Breast epithelium (tissue), 4 donors: ENCODE measurements at regions not wholly inside any gene's neighbourhood (a gene's known extent, or its start where the extent isn't known, plus 50 kb on each side); places are given as distances from the start of the nearest gene placed in this dataset.

ENCODE experiments used
- DNase-seq, 2 donors: peaks; one replicate each; pipeline ENCODE4 v3.0.0-alpha.2; 2019; ENCODE audit warnings: low spot score in 2 of 2
- H3K27ac ChIP-seq, 2 donors: fragments of 200-600 bp; sonication (generic) in 1 of 2; one replicate each; pipeline ENCODE4 v1.5.1; 2016 to 2019; ENCODE audit warnings: mild to moderate bottlenecking in 1 of 2
- H3K27me3 ChIP-seq, 2 donors: fragments of 200-600 bp; sonication (generic) in 1 of 2; one replicate each; pipeline versions ENCODE4 v1.5.1 to v1.6.0; 2017 to 2019; ENCODE audit warnings: control low read depth in 1 of 2, mild to moderate bottlenecking in 1 of 2
- H3K36me3 ChIP-seq: fragments of 200-600 bp; one replicate; pipeline ENCODE4 v1.5.1; 2019
- H3K4me1 ChIP-seq, 2 donors: fragments of 200-600 bp; sonication (generic); one replicate each; pipeline ENCODE4 v1.5.1; 2016 to 2019; ENCODE audit warnings: control low read depth in 1 of 2
- H3K4me3 ChIP-seq, 3 donors: fragments of 200-600 bp; sonication (generic); 1 replicate in 2 of 3; 2 replicates in 1 of 3; pipeline ENCODE4 v1.5.1; 2016 to 2019; ENCODE audit warnings: mild to moderate bottlenecking in 3 of 3, moderate library complexity in 2 of 3
- H3K9me3 ChIP-seq, 2 donors: fragments of 200-600 bp; sonication (generic) in 1 of 2; one replicate each; pipeline ENCODE4 v1.5.1; 2016 to 2019; ENCODE audit warnings: control low read depth in 1 of 2
- POLR2A ChIP-seq: fragments of 450-650 bp; IDR thresholded peaks from one replicate; pipeline ENCODE4 v1.6.1; 2016; ENCODE audit warnings: antibody characterized with exemption, mild to moderate bottlenecking, moderate library complexity
- POLR2AphosphoS5 ChIP-seq, 3 donors: sonication (generic); formaldehyde crosslinking; IDR thresholded peaks; one replicate each; pipeline ENCODE4 v1.6.1; 2017; ENCODE audit warnings: antibody characterized with exemption in 3 of 3
- intact Hi-C: fragments of 100-400 bp; cut with DNase I; formaldehyde crosslinking; loops from one replicate; pipeline ENCODE4 v1.15.1; 2023; ENCODE audit warnings: low total_unique reads
- TF ChIP-seq, protein P1 (sequence below), 3 donors: fragments of 450-650 bp; IDR thresholded peaks; one replicate each; pipeline ENCODE4 v1.5.1; 2016 to 2017; ENCODE audit warnings: antibody characterized with exemption in 3 of 3, mild to moderate bottlenecking in 3 of 3, moderate library complexity in 3 of 3

- intact Hi-C loops, result no loop called here
- TF ChIP-seq, protein P1, sequence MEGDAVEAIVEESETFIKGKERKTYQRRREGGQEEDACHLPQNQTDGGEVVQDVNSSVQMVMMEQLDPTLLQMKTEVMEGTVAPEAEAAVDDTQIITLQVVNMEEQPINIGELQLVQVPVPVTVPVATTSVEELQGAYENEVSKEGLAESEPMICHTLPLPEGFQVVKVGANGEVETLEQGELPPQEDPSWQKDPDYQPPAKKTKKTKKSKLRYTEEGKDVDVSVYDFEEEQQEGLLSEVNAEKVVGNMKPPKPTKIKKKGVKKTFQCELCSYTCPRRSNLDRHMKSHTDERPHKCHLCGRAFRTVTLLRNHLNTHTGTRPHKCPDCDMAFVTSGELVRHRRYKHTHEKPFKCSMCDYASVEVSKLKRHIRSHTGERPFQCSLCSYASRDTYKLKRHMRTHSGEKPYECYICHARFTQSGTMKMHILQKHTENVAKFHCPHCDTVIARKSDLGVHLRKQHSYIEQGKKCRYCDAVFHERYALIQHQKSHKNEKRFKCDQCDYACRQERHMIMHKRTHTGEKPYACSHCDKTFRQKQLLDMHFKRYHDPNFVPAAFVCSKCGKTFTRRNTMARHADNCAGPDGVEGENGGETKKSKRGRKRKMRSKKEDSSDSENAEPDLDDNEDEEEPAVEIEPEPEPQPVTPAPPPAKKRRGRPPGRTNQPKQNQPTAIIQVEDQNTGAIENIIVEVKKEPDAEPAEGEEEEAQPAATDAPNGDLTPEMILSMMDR (IDR thresholded peaks at IDR 0.05), result peak; percentile 56 to 77 (median 74)
- no peak for TF ChIP-seq POLR2A
- DNase-seq, result no peak
These were observed 204.1 kb upstream of the CIBAR2 start for GRCh38 chr16:85316321-85316919.

GRCh38 chr16:85316944-85317343 is 204.7 kb upstream of the CIBAR2 start:
- no peak overlapping the region for H3K4me3 ChIP-seq
- DNase-seq, result no peak
- no peak overlapping the region for H3K27ac ChIP-seq
- TF ChIP-seq POLR2A, result no peak
- no peaks in the 10 kb centered on the region for H3K27me3 ChIP-seq
- H3K4me1 ChIP-seq, result peaks cover 0 to 18% of the 10 kb centered on the region in 2 donors
- H3K36me3 ChIP-seq, result no peaks in the 10 kb centered on the region
- no peaks in the 10 kb centered on the region for H3K9me3 ChIP-seq
- intact Hi-C loops, result no loop called here

More at GRCh38 chr16:85316321-85316919, 204.1 kb upstream of the CIBAR2 start:
- Histone ChIP-seq H3K4me1 (peaks cover 0 to 16% of the 10 kb centered on the region in 2 donors), H3K27me3 (no peaks in the 10 kb centered on the region), H3K27ac (no peak overlapping the region), H3K36me3 (no peaks in the 10 kb centered on the region), H3K4me3 (no peak overlapping the region), H3K9me3 (no peaks in the 10 kb centered on the region)

GRCh38 chr16:85317704-85318103 is 205.4 kb upstream of the CIBAR2 start:
- TF ChIP-seq POLR2AphosphoS5 (IDR thresholded peaks at IDR 0.05), result no peak
- TF ChIP-seq, protein P1 (IDR thresholded peaks at IDR 0.05), result no peak
- TF ChIP-seq POLR2A, result no peak
- Histone ChIP-seq H3K4me3 (no peak overlapping the region), H3K9me3 (no peaks in the 10 kb centered on the region), H3K36me3 (no peaks in the 10 kb centered on the region), H3K27ac (no peak overlapping the region), H3K27me3 (no peaks in the 10 kb centered on the region), H3K4me1 (peaks cover 0 to 25% of the 10 kb centered on the region in 2 donors)
- no peak for DNase-seq
- intact Hi-C loops, result no loop called here

- peaks cover 0 to 18% of the 10 kb centered on the region in 2 donors for H3K4me1 ChIP-seq
- H3K9me3 ChIP-seq, result no peaks in the 10 kb centered on the region
- no peak for TF ChIP-seq POLR2AphosphoS5 (IDR thresholded peaks at IDR 0.05)
- H3K36me3 ChIP-seq, result no peaks in the 10 kb centered on the region
- no peaks in the 10 kb centered on the region for H3K27me3 ChIP-seq
- no peak overlapping the region for H3K27ac ChIP-seq
- no peak for DNase-seq
- intact Hi-C loops, result no loop called here
- H3K4me3 ChIP-seq, result no peak overlapping the region
These were observed 207.1 kb upstream of the CIBAR2 start for GRCh38 chr16:85319208-85319983.

- no peaks in the 10 kb centered on the region for H3K27me3 ChIP-seq
- H3K4me1 ChIP-seq, result peaks cover 0 to 18% of the 10 kb centered on the region in 2 donors
- peak overlapping the region in 1 of 2 donors; percentile 52 for H3K27ac ChIP-seq
- no peak overlapping the region for H3K4me3 ChIP-seq
- intact Hi-C loops, result no loop called here
- no peak for TF ChIP-seq POLR2A
- TF ChIP-seq, protein P1 (IDR thresholded peaks at IDR 0.05), result no peak
- TF ChIP-seq POLR2AphosphoS5 (IDR thresholded peaks at IDR 0.05), result no peak
- no peaks in the 10 kb centered on the region for H3K36me3 ChIP-seq
- no peak for DNase-seq
- no peaks in the 10 kb centered on the region for H3K9me3 ChIP-seq
These were observed 207.7 kb upstream of the CIBAR2 start for GRCh38 chr16:85319984-85320440.
